AG09309 (cell line): ENCODE measurements at regions not wholly inside any gene's neighbourhood (a gene's known extent, or its start where the extent isn't known, plus 50 kb on each side); places are given as distances from the start of the nearest gene placed in this dataset.
"Not testable (repeated sequence)": the region's sequence is repeated elsewhere in the genome, so short reads cannot be mapped to it uniquely, and the experiment has no call there.

Source experiments
- DNase-seq: peaks from one replicate; pipeline ENCODE4 v3.0.0-alpha.2; 2010; ENCODE audit warnings: low read depth
- H3K4me3 ChIP-seq: 2 replicates; pipeline ENCODE4 v1.5.1; 2011; ENCODE audit warnings: mild to moderate bottlenecking, low read depth, low read length, moderate library complexity; ENCODE audit not compliant: control insufficient read depth
- TF ChIP-seq, protein P1 (sequence below): IDR thresholded peaks from 2 replicates; pipeline ENCODE4 v1.5.1; 2011; ENCODE audit warnings: mild to moderate bottlenecking, low read depth, low read length, inconsistent platforms; ENCODE audit not compliant: insufficient read depth, control insufficient read depth; ENCODE audit errors: missing control alignments

- no peak overlapping the region for H3K4me3 ChIP-seq
- TF ChIP-seq, protein P1, sequence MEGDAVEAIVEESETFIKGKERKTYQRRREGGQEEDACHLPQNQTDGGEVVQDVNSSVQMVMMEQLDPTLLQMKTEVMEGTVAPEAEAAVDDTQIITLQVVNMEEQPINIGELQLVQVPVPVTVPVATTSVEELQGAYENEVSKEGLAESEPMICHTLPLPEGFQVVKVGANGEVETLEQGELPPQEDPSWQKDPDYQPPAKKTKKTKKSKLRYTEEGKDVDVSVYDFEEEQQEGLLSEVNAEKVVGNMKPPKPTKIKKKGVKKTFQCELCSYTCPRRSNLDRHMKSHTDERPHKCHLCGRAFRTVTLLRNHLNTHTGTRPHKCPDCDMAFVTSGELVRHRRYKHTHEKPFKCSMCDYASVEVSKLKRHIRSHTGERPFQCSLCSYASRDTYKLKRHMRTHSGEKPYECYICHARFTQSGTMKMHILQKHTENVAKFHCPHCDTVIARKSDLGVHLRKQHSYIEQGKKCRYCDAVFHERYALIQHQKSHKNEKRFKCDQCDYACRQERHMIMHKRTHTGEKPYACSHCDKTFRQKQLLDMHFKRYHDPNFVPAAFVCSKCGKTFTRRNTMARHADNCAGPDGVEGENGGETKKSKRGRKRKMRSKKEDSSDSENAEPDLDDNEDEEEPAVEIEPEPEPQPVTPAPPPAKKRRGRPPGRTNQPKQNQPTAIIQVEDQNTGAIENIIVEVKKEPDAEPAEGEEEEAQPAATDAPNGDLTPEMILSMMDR, result no peak
- DNase-seq, result no peak
These were observed 766.7 kb downstream of the ZBBX start for GRCh38 chr3:166613365-166613764.

GRCh38 chr3:166612761-166613160, 767.3 kb downstream of the ZBBX start:
- not testable (repeated sequence) for H3K4me3 ChIP-seq, DNase-seq

GRCh38 chr3:166607933-166608521, 770.8 kb upstream of the BCHE start:
- DNase-seq, result no peak
- H3K4me3 ChIP-seq, result no peak overlapping the region
- TF ChIP-seq, protein P1, result no peak

GRCh38 chr3:166606988-166607387, 769.8 kb upstream of the BCHE start:
- no peak overlapping the region for H3K4me3 ChIP-seq
- TF ChIP-seq, protein P1, result no peak
- DNase-seq, result no peak

- DNase-seq, result no peak
- H3K4me3 ChIP-seq, result no peak overlapping the region
- TF ChIP-seq, protein P1, result no peak
These were observed 756.6 kb upstream of the BCHE start for GRCh38 chr3:166593776-166594175.

- TF ChIP-seq, protein P1, result no peak
- no peak for DNase-seq
- no peak overlapping the region for H3K4me3 ChIP-seq
These were observed 745.0 kb upstream of the BCHE start for GRCh38 chr3:166582236-166582635.

DNA sequence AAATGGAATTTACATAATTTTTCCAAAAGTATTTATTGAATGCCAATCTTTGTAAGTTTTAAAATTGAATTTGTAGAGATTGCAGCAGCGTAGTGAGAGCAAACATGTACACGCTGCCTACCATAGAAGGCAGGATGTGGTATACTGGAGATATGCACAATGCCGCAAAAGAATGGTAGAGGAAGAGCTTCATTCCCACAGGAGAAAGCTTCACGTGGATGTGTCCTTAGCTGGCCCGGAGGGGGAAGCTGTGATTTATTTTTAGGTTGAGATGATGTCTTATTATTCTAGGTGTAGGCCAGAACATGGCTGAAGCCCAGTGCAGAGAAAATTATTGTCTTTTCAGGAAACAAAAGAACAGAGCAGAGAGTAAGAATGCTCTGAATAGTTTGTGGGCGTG, 743.3 kb upstream of the BCHE start:
- no peak for DNase-seq
- TF ChIP-seq, protein P1, result no peak
- H3K4me3 ChIP-seq, result no peak overlapping the region
